GM10266 (cell line): ENCODE measurements at regions not wholly inside any gene's neighbourhood (a gene's known extent, or its start where the extent isn't known, plus 50 kb on each side); places are given as distances from the start of the nearest gene placed in this dataset.
"Not testable (repeated sequence)": the region's sequence is repeated elsewhere in the genome, so short reads cannot be mapped to it uniquely, and the experiment has no call there.

Experiments
- DNase-seq: peaks from one replicate; pipeline ENCODE4 v3.0.0; 2012; ENCODE audit errors: extremely low spot score
- TF ChIP-seq, protein P1 (sequence below): IDR thresholded peaks from 2 replicates; pipeline ENCODE4 v1.5.1; 2012; ENCODE audit warnings: mild to moderate bottlenecking, low read depth; ENCODE audit not compliant: control insufficient read depth, insufficient read depth; ENCODE audit errors: missing control alignments

GRCh38 chrX:85808217-85808616 is 239.1 kb downstream of the CHM start:
- TF ChIP-seq, protein P1, sequence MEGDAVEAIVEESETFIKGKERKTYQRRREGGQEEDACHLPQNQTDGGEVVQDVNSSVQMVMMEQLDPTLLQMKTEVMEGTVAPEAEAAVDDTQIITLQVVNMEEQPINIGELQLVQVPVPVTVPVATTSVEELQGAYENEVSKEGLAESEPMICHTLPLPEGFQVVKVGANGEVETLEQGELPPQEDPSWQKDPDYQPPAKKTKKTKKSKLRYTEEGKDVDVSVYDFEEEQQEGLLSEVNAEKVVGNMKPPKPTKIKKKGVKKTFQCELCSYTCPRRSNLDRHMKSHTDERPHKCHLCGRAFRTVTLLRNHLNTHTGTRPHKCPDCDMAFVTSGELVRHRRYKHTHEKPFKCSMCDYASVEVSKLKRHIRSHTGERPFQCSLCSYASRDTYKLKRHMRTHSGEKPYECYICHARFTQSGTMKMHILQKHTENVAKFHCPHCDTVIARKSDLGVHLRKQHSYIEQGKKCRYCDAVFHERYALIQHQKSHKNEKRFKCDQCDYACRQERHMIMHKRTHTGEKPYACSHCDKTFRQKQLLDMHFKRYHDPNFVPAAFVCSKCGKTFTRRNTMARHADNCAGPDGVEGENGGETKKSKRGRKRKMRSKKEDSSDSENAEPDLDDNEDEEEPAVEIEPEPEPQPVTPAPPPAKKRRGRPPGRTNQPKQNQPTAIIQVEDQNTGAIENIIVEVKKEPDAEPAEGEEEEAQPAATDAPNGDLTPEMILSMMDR: no peak
- DNase-seq: no peak

- not testable (repeated sequence) for DNase-seq
These were observed 275.0 kb downstream of the CHM start for GRCh38 chrX:85772391-85772790.

DNA sequence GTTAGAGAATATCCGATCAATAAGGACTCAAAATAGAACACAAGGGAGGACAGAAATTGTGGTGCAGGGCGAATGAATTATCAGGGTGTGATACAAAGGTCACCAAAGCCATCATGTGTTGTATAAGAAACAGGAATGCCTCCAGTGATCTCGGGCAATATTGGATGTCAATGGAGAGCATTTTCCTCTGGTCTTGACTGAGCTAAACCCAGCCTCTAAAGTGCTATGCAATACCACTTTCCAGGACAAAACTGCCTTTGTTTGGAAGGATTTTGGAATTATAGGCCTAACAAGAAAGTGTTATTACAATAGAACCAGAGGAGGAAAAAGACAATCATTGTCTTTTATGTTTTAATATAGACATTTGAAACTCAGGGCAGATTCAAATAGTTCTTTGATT is 281.7 kb downstream of the CHM start:
- TF ChIP-seq, protein P1: no peak
- no peak for DNase-seq

DNA sequence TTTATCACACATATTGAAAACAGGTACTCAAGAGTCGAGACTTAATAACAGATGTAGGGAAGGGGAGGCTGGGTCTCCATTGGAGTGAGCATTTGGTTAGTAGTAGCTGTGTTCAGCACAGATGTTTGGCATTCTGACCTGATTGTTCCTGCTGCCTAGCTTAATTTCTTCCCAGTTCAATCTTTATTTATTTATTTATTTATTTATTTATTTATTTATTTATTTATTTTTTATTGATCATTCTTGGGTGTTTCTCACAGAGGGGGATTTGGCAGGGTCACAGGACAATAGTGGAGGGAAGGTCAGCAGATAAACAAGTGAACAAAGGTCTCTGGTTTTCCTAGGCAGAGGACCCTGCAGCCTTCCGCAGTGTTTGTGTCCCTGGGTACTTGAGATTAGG is 324.3 kb downstream of the CHM start:
- DNase-seq: not testable (repeated sequence)

GRCh38 chrX:85703233-85703632 is 323.8 kb upstream of the POF1B start:
- not testable (repeated sequence) for DNase-seq

GRCh38 chrX:85698921-85699320 is 319.5 kb upstream of the POF1B start:
- TF ChIP-seq, protein P1: no peak
- DNase-seq: no peak

DNA sequence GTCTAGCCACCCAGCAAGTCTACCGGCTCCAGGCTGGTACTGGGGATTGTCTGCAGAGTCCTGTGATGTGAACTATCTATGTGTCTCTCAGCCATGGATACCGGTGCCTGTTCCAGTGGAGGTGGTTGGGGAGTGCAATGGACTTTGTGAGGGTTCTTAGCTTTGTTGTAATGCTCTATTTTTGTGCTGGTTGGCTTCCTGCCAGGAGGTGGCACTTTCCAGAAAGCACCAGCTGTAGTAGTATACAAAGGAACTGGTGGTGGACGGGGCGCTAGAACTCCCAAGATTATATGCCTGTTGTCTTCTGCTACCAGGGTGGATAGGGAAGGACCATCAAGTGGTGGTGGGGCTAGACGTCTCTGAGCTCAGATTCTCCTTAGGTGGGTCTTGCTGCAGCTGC is 306.4 kb upstream of the POF1B start:
- TF ChIP-seq, protein P1: no peak
- DNase-seq: no peak

DNA sequence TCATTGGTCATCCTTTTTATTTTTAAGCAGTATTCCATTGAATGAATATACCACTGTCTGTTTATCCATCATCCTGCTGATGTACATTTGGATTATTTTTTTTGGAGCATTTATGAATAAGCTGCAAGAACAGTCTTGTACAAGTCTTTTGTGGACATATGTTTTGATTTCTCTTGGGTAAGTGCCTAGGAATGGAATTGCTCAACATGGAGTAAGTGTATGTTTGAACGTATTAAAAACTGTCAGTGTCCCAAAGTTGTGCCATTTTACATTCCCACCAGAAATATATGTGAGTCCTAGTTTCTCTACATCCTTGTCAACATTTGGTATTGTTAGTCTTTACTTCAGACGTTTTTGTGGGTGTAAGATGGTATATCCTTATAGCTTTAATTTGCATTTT is 287.0 kb upstream of the POF1B start:
- DNase-seq: no peak
- TF ChIP-seq, protein P1: no peak

- not testable (repeated sequence) for DNase-seq
These were observed 284.5 kb upstream of the POF1B start for GRCh38 chrX:85663970-85664369.

DNA sequence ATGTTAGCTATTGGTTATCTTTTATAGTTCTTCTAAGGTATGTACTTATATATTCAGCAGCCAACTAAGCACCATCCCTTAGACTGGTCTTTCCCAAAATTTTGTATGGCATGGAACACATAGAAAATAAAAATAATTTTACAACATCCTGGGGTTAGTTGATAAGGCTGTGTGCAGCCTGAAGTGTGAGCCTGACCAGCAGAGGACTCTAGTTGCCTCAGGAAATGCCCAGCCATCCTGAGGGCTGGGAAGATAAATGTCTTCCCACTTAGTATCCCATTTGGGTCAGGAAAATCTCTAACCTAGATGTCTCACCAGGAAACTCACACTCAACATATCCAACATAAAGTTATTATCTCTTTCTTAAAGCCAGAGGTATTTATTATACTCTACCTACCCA is 251.4 kb upstream of the POF1B start:
- DNase-seq: no peak
- TF ChIP-seq, protein P1: no peak
